ENCODE measurements at regions not wholly inside any gene's neighbourhood (a gene's known extent, or its start where the extent isn't known, plus 50 kb on each side); places are given as distances from the start of the nearest gene placed in this dataset.

DNA sequence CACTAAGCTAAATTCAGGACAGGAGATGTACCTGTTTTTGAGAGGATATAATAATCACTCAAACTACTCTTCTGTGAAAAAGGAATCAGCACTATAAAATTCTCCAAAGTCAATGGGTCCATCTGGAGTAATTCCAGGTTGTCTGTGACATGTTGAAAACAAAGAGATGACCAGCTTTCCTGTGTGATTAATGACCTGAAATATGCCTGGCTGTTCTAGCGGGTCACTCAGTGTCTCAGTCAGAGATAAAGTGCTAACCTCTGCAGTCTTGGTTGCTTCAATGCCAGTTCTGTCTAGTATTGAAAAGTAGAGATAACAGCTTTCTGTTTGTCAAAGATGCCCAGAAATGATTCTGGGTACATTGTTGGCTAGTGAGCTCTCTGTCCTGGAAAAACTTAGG lies 722.6 kb upstream of the TENM4 start:
- Mint-ChIP-seq H3K4me3 (no peak overlapping the region), H3K36me3 (ENCODE audit: low read depth) (no peaks in the 10 kb centered on the region), H3K27ac (no peak overlapping the region), H3K4me1 (no peaks in the 10 kb centered on the region), H3K27me3 (no peaks in the 10 kb centered on the region), H3K9me3 (no peaks in the 10 kb centered on the region)
- DNase-seq = no peak
- POLR2A ChIA-PET = no interaction called here
- CTCF ChIA-PET = no interaction called here

DNA sequence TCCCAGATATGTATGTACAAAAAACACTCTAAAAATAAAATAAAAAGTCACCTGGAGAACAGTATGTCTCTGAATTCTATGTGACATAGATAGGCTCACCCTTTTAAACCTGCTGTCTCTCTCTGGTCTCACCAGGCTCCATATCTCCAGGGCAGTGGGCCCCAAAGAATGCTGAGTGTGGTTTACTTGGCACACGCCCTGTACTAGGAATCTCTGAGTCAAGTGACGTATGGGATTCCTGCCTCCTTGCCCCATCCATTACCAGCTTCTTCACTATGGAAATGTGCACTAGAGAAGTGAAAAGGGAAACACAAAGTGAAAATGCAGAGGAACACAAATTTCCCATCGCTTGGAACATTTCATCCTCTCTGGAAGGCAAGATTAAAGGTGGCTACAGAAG lies 722.2 kb upstream of the TENM4 start:
- Mint-ChIP-seq H3K4me1 (no peaks in the 10 kb centered on the region), H3K36me3 (ENCODE audit: low read depth) (no peaks in the 10 kb centered on the region), H3K27me3 (no peaks in the 10 kb centered on the region), H3K9me3 (no peaks in the 10 kb centered on the region), H3K4me3 (no peak overlapping the region), H3K27ac (no peak overlapping the region)
- CTCF ChIA-PET = no interaction called here
- POLR2A ChIA-PET = no interaction called here
- DNase-seq = no peak

DNA sequence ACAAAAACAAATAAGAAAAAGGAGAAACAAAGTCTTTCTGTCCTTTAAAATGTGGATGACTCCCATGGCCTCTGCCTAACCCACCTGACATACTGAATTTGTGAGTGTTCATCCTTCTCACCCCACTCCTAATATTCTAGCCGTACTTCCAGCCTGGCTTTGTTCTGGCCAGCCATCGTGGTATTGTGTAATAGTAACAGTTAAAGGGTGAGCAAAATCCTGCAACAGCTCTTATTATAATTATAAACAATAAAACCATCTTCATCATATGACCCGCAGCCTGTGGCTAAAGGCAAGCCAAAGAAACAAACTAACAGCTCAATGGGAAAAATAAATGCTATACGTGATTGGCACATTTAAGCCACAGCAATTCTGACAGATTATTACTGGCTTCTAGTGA lies 721.6 kb upstream of the TENM4 start:
- H3K4me1 Mint-ChIP-seq = no peaks in the 10 kb centered on the region
- ChIA-PET POLR2A (no interaction called here), CTCF (no interaction called here)
- H3K27ac Mint-ChIP-seq = no peak overlapping the region
- no peak overlapping the region for H3K4me3 Mint-ChIP-seq
- no peaks in the 10 kb centered on the region for H3K27me3 Mint-ChIP-seq
- DNase-seq = no peak
- H3K36me3 Mint-ChIP-seq (ENCODE audit: low read depth) = no peaks in the 10 kb centered on the region
- H3K9me3 Mint-ChIP-seq = no peaks in the 10 kb centered on the region

DNA sequence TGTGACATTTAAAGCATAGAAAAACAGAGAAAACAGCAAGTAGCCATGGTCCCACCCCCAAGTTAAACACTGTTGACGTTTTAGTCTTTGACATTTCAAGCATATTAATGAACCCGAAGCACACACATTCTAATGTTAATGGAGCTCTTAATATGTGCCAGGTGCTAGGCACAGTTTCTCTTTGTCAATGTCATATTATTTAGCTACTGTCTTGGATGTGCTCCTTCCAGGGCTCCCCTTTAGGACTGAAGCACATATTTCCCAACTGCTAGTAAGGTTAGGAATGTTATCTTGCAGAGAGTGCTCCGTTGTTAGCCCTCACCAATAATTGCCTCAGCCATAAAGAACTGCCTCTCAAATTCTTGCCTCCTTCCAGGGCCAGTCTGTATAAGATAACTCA lies 716.6 kb upstream of the TENM4 start:
- CTCF ChIA-PET = no interaction called here
- no peak for DNase-seq
- no peak overlapping the region for H3K4me3 Mint-ChIP-seq
- no peak overlapping the region for H3K27ac Mint-ChIP-seq
- H3K4me1 Mint-ChIP-seq = no peaks in the 10 kb centered on the region
- H3K36me3 Mint-ChIP-seq (ENCODE audit: low read depth) = no peaks in the 10 kb centered on the region
- no peaks in the 10 kb centered on the region for H3K27me3 Mint-ChIP-seq
- POLR2A ChIA-PET = no interaction called here
- H3K9me3 Mint-ChIP-seq = no peaks in the 10 kb centered on the region

DNA sequence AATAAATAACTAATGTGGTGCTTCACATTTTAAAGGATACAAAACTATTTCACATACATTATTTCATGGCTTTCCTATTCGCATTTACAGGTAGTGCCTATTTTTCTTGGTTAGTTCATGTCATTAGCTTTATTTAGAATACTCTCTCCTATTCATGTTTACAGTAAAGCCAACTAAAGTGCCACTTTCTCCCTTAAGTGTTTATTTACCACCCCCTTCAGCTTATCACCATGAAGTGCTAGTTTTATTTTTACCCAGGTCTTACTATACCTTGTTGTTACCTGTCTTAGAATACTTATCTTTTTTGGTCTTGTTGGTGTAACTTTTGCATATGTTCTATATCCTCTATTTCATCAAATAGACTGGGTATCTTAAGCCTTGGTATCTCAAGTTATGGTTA lies 715.2 kb upstream of the TENM4 start:
- no peaks in the 10 kb centered on the region for H3K9me3 Mint-ChIP-seq
- no peaks in the 10 kb centered on the region for H3K4me1 Mint-ChIP-seq
- ChIA-PET POLR2A (no interaction called here), CTCF (no interaction called here)
- H3K36me3 Mint-ChIP-seq (ENCODE audit: low read depth) = no peaks in the 10 kb centered on the region
- DNase-seq = no peak
- no peak overlapping the region for H3K4me3 Mint-ChIP-seq
- no peak overlapping the region for H3K27ac Mint-ChIP-seq
- H3K27me3 Mint-ChIP-seq = no peaks in the 10 kb centered on the region

DNA sequence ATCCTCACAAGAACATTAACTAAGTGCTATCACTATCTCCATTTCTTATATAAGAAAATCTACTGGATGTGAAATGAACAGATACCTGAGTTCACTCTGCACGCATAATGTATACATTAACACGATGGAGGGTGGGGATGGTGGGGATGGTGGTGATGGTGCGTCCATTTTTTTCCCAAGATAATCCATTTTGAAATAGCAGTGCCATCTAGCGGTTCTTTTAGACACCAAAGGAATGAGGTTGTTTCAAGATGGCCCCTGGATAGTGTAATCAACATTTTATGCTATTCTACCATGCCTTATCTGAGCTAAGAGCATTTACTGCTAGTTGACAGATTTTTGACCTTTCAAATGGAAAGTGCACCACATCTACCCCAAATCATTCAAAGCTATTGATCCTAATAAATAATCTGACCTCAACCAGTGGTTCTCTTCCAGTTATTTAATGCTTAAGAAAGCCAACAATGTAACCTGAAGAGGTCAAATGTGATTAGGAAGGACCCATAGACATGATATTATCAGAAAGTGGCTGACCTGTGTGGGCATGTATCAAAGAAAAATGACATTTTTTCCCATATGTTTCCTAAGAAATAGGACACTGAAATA lies 714.7 kb upstream of the TENM4 start:
- Mint-ChIP-seq H3K4me1 (no peaks in the 10 kb centered on the region), H3K4me3 (no peak overlapping the region), H3K9me3 (no peaks in the 10 kb centered on the region), H3K27ac (no peak overlapping the region), H3K36me3 (ENCODE audit: low read depth) (no peaks in the 10 kb centered on the region), H3K27me3 (no peaks in the 10 kb centered on the region)
- no peak for DNase-seq
- POLR2A ChIA-PET = no interaction called here
- CTCF ChIA-PET = no interaction called here

DNA sequence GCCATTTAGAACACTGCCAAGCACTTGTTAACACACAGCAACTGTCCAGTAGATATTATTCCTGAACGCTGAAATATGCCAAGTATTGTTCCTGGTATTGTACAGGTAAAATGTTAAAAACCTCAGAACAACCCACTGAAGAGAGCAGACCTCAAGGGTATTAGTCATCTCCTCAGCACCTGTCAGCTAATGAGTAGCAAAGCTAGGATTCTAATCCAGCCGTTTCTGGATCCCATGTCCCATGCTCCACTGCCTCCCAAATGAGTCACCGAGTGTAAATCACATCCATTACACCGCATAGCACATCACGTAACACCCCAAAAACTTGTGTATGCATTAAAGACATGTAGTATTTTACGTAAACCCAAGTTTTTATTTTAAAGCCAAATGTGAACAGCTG lies 705.4 kb upstream of the TENM4 start:
- CTCF ChIA-PET = no interaction called here
- Mint-ChIP-seq H3K4me1 (no peaks in the 10 kb centered on the region), H3K27me3 (no peaks in the 10 kb centered on the region), H3K4me3 (no peak overlapping the region), H3K27ac (no peak overlapping the region), H3K9me3 (no peaks in the 10 kb centered on the region), H3K36me3 (ENCODE audit: low read depth) (no peaks in the 10 kb centered on the region)
- POLR2A ChIA-PET = no interaction called here
- no peak for DNase-seq

DNA sequence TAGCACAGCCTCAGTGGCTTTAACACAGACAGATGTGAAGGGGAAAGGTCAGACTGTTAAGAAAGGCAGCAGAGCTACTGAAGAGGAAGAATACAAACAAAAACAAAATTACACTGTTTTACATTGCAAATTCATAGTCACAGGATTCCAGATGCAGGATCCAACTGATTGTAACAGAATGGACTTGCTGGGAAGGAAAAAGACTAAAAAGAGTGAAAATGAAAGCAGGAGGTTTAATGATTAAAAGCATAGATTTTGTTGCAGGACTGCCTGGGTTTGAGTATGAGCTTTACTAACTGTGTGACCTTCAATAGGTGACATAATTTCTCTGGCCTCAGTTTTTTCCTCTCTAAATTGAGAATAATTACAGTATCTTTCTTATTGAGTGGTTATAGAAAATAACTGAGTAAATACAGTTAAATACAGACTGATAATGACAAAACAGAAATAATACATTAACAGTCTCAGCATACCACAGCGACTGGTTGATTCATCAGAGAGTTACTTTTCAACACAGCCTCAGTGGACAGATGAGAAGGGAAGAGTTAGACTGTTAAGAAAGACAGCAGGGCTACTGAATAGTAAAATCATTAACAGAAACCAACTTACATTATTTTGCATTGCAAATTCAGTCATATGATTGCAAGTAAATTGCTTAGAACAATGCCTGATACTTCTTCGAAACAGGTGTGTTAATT lies 704.2 kb upstream of the TENM4 start:
- ChIA-PET CTCF (no interaction called here), POLR2A (no interaction called here)
- no peak for DNase-seq
- Mint-ChIP-seq H3K36me3 (ENCODE audit: low read depth) (no peaks in the 10 kb centered on the region), H3K4me1 (no peaks in the 10 kb centered on the region), H3K4me3 (no peak overlapping the region), H3K27ac (no peak overlapping the region), H3K9me3 (peaks cover 3% of the 10 kb centered on the region), H3K27me3 (no peaks in the 10 kb centered on the region)

DNA sequence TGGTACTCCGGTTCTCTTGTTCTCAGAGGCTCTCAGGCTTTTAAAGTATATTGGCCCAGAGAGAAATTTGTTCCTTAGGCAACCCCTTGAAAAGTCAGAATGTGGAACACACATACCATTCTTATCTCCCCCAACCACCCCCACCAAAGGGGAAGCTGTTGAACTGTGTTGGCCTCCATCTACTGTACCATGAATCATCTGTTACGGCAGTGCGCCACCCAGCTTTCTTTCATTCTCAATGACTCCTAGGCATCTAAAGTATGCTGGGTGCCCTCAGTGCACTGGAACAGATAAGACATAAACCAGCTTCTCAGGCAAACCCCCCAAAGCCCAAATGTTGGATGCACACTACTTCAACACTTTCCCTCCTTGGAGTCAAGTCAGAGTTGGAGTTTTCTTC lies 696.2 kb upstream of the TENM4 start:
- peaks cover 7% of the 10 kb centered on the region for H3K9me3 Mint-ChIP-seq
- H3K4me1 Mint-ChIP-seq = no peaks in the 10 kb centered on the region
- no peak overlapping the region for H3K4me3 Mint-ChIP-seq
- ChIA-PET POLR2A (no interaction called here), CTCF (no interaction called here)
- H3K36me3 Mint-ChIP-seq (ENCODE audit: low read depth) = no peaks in the 10 kb centered on the region
- H3K27ac Mint-ChIP-seq = no peak overlapping the region
- no peak for DNase-seq
- no peaks in the 10 kb centered on the region for H3K27me3 Mint-ChIP-seq

DNA sequence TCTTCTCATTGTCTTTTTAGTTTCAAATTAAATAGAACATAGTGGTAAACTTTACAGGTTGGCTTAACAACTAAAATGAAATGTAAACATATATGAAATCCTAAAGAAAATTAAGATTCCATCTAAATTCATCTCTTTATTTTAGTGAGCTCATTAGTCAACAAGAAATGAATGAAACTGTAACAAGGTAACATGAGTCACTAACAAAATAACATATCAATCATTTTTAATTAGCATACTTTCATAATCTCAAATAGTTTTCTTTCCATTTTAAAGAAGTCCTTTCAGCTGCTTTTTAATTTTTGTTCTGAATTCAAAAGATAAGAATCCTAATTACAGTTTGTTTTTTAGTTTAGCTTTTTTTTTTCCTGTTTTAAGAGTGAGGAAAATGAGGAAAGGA lies 688.6 kb upstream of the TENM4 start:
- POLR2A ChIA-PET = no interaction called here
- H3K27ac Mint-ChIP-seq = no peak overlapping the region

DNA sequence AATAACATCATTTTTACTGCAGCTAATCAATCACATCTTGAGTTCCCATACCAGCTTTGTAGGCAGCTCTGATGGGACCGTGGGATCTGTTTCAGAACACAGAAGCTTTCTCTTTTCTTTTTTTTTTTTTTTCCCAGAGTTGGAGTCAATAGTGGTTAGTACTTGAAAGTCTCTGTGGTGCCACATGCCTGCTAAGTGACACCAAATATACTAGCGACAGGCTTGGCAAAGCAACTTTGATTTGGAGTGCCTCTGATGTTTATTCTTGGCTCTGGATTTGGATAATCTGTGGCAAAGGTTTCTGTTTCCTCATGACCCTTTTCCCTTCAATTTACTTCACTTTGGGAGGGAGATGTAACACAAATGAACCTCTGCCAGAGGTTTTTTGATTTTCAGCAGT lies 681.4 kb upstream of the TENM4 start:
- H3K27ac Mint-ChIP-seq = no peak overlapping the region
- no peak for DNase-seq
- no peaks in the 10 kb centered on the region for H3K36me3 Mint-ChIP-seq (ENCODE audit: low read depth)
- no peaks in the 10 kb centered on the region for H3K27me3 Mint-ChIP-seq
- POLR2A ChIA-PET = no interaction called here
- H3K9me3 Mint-ChIP-seq = no peaks in the 10 kb centered on the region
- CTCF ChIA-PET = no interaction called here
- no peak overlapping the region for H3K4me3 Mint-ChIP-seq
- H3K4me1 Mint-ChIP-seq = no peaks in the 10 kb centered on the region

More for the DNA sequence above, 688.6 kb upstream of the TENM4 start:
- Mint-ChIP-seq H3K4me1 (no peaks in the 10 kb centered on the region), H3K36me3 (ENCODE audit: low read depth) (no peaks in the 10 kb centered on the region), H3K9me3 (no peaks in the 10 kb centered on the region), H3K27me3 (no peaks in the 10 kb centered on the region), H3K4me3 (no peak overlapping the region)
- CTCF ChIA-PET = no interaction called here
- no peak for DNase-seq

DNA sequence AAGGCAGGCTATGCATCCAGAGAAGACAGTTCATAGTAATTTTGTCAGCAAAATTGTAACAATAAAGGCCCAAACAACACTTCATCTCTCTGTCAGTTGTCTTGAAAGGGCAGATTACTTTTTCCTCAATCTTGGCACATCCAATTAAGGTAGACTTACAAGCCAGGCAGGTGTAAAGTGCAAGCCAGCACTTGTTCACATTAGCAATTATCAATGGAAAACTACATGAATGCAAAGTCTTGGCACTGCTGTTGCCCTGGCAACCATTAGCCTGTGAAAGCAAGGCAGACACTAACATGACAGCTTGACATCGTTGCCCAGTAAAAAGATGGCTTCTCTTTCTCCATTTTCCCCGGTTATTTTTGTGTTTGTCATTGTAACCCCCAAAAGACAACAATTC lies 677.2 kb upstream of the TENM4 start:
- peaks cover 8% of the 10 kb centered on the region for H3K9me3 Mint-ChIP-seq
- H3K27me3 Mint-ChIP-seq = no peaks in the 10 kb centered on the region
- POLR2A ChIA-PET = no interaction called here
- H3K27ac Mint-ChIP-seq = no peak overlapping the region
- CTCF ChIA-PET = no interaction called here
- no peaks in the 10 kb centered on the region for H3K4me1 Mint-ChIP-seq
- H3K36me3 Mint-ChIP-seq (ENCODE audit: low read depth) = no peaks in the 10 kb centered on the region
- H3K4me3 Mint-ChIP-seq = no peak overlapping the region
- DNase-seq = no peak

DNA sequence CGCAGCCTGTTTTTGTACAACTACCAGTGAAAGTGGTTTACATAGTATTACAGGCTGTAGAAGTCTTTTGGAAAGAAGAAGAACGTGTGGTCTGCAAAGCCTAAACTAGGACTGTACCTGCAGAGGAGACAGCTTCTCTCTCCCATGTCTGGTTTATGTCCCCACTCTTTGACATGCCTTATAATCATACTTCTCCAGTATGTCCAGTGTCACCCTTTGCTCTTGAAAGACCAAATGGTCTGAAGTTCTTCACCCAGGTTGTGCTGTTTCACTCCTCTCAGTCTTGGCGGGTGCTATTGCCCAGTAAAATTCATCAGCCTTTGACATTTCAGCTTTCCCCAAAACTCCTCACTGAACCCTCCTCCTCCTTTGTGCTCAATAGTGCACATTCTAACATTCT lies 676.0 kb upstream of the TENM4 start:
- no peaks in the 10 kb centered on the region for H3K36me3 Mint-ChIP-seq (ENCODE audit: low read depth)
- no peak overlapping the region for H3K27ac Mint-ChIP-seq
- DNase-seq = no peak
- H3K4me3 Mint-ChIP-seq = no peak overlapping the region
- ChIA-PET CTCF (no interaction called here), POLR2A (no interaction called here)
- no peaks in the 10 kb centered on the region for H3K27me3 Mint-ChIP-seq
- H3K4me1 Mint-ChIP-seq = no peaks in the 10 kb centered on the region
- H3K9me3 Mint-ChIP-seq = peaks cover 8% of the 10 kb centered on the region

DNA sequence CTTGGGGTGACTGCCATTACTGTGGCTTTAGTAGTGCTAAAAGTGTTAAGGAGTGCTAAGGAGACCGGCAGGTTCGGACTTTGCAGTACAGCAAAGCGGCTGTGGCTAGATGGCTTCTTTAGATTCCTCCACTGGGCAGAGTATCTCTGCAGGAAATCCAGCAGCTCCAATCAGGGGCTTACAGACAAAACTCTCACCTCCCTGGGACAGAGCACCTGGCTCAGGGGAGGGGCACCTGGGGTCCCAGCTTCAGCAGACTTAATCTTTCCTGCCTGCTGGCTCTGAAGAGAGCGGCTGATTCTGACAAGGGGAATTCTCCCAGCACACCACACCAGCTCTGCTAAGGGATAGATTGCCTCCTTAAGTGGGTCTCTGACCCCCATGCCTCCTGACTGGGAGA lies 668.8 kb upstream of the TENM4 start:
- no peak for DNase-seq
- Mint-ChIP-seq H3K36me3 (ENCODE audit: low read depth) (no peaks in the 10 kb centered on the region), H3K9me3 (peaks cover 11% of the 10 kb centered on the region), H3K4me1 (no peaks in the 10 kb centered on the region), H3K27ac (no peak overlapping the region), H3K4me3 (no peak overlapping the region), H3K27me3 (no peaks in the 10 kb centered on the region)
- ChIA-PET POLR2A (no interaction called here), CTCF (no interaction called here)

Data from activated CD4-positive, alpha-beta T cell treated with anti-CD3 and anti-CD28 coated beads, Interleukin-2, amount 10 ng/mL, durations not matched to agents 7 days and 5 days (primary cell).